ENCODE measurements at regions not wholly inside any gene's neighbourhood (a gene's known extent, or its start where the extent isn't known, plus 50 kb on each side); places are given as distances from the start of the nearest gene placed in this dataset.

DNA sequence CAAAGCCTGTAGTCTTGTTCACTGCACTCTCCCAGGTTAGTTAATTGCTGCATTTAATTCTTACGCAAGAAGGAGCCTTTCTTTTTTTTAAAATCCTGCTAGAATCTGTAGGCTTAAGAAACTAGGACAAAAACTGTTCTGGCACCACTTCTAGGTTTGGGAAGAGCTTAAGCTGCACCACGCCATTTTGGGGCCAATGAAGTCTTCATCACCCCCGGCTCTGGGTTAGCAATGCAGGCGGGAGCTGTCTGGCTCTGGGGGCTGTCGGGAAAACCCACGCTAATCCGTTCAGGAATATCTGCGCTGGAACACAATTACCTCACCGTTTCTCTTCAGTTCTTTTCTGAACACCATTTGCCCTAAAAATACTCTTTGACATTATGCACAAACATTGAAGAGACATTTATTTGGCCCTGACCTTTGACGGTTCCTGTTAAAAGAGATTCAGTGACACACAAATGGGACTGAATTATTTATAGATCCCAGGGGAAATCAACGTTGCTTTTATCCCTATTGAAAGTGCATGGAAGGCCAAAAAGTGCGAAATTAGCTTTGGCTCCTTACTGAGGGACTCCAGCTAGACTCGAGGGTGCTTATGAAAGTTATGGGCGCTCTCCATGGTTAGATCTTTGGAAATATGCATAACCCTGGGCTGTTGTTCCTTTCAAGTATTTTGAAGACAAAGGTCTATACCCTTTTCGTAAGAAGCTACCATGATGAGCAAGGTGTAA is 249.2 kb downstream of the HAPSTR1 start:
- no peak for TF ChIP-seq EZH2 (IDR thresholded peaks at IDR 0.05; ENCODE audit: borderline replicate concordance, low read depth, low read length, poor library complexity, severe bottlenecking)
- TF ChIP-seq, protein P1, sequence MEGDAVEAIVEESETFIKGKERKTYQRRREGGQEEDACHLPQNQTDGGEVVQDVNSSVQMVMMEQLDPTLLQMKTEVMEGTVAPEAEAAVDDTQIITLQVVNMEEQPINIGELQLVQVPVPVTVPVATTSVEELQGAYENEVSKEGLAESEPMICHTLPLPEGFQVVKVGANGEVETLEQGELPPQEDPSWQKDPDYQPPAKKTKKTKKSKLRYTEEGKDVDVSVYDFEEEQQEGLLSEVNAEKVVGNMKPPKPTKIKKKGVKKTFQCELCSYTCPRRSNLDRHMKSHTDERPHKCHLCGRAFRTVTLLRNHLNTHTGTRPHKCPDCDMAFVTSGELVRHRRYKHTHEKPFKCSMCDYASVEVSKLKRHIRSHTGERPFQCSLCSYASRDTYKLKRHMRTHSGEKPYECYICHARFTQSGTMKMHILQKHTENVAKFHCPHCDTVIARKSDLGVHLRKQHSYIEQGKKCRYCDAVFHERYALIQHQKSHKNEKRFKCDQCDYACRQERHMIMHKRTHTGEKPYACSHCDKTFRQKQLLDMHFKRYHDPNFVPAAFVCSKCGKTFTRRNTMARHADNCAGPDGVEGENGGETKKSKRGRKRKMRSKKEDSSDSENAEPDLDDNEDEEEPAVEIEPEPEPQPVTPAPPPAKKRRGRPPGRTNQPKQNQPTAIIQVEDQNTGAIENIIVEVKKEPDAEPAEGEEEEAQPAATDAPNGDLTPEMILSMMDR (conservative IDR thresholded peaks at IDR 0.05; ENCODE audit: low read depth, low read length), result no peak
